EH (cell line): ENCODE measurements at regions not wholly inside any gene's neighbourhood (a gene's known extent, or its start where the extent isn't known, plus 50 kb on each side); places are given as distances from the start of the nearest gene placed in this dataset.

Experiments used
- DNase-seq: peaks from one replicate; pipeline ENCODE4 v3.0.0-alpha.2; 2015; ENCODE audit warnings: low read depth

GRCh38 chr12:19572920-19573558 lies 133.7 kb downstream of the AEBP2 start:
- peak; percentile 81 for DNase-seq

- DNase-seq = no peak
Observed at GRCh38 chr12:19573866-19574265, 134.6 kb downstream of the AEBP2 start.

GRCh38 chr12:19574601-19575000 lies 135.3 kb downstream of the AEBP2 start:
- peak; percentile 20 for DNase-seq

- peak; percentile 95 for DNase-seq
Observed at GRCh38 chr12:19575337-19576243, 136.3 kb downstream of the AEBP2 start.

DNA sequence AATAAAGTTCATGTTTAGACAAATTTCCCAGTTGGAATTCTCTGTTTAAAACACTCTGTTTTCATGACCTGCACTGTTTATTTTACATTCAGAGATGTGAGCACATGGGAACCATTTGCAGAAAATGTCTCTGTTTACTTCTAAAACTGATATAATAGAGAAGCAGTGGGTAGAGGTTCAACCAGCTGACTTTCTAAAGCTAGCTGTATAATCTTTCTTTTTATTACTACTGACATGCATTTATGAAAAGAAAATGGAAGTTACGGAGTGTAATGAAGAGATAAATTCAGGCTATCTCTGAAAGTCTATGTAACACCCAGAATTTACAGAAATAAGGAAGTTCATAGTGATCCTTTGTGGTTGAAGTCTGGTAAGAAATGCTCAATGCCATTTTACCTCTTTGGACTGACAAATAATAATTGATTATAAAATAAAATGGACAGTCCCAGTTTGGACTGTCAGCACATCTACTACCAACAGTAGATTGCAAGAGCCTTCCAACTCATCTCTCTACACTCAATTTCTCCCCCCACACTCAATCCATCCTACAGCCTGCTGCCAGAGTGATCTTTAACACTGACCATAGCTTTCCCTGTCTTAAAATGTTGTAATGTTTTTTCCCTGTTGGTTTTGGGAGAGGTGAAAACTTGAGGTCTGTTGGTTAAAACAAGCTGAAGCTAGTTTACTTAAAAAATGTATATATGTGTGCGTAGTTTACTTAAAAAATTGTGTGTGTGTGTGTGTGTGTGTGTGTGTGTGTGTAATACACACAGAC lies 137.4 kb downstream of the AEBP2 start:
- peak; percentile 73 for DNase-seq

DNA sequence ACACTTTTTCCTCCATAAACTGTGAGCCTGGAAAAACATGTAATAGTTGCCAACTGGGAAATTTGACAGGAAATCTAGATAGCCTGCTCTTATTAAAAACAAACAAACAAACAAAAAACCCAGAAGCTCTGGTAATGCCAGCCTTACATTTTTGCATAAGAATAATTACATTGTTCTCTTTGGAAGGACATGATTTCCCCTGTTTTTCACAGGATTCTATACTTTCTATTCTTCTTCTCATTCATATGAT lies 137.9 kb downstream of the AEBP2 start:
- no peak for DNase-seq

- DNase-seq = no peak
Observed at GRCh38 chr12:19584732-19585131, 145.4 kb downstream of the AEBP2 start.

DNA sequence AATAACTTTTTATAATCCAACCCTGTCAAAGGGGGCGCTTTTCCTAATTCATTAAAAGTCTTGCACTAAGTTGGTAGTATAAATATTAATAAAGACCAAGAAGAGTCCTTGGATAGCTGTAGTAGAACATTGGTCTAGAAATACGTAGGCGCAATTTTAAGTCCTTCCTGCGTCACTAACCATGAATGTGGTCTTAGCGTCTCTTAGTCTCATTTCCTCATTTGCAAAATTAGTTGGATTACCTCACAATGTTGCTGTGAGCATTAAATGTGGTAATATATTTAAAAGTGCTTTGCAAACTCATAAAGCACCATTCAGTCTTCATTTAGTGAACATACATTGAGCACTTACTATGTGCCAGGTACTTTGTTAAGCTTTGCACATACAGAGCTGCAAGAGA lies 149.7 kb downstream of the AEBP2 start:
- no peak for DNase-seq

GRCh38 chr12:19591951-19592350 lies 152.7 kb downstream of the AEBP2 start:
- DNase-seq = no peak

GRCh38 chr12:19596434-19597166 lies 157.3 kb downstream of the AEBP2 start:
- peak; percentile 24 for DNase-seq

GRCh38 chr12:19597167-19598026 lies 158.1 kb downstream of the AEBP2 start:
- no peak for DNase-seq

GRCh38 chr12:19605720-19606119 lies 166.4 kb downstream of the AEBP2 start:
- DNase-seq = no peak

DNA sequence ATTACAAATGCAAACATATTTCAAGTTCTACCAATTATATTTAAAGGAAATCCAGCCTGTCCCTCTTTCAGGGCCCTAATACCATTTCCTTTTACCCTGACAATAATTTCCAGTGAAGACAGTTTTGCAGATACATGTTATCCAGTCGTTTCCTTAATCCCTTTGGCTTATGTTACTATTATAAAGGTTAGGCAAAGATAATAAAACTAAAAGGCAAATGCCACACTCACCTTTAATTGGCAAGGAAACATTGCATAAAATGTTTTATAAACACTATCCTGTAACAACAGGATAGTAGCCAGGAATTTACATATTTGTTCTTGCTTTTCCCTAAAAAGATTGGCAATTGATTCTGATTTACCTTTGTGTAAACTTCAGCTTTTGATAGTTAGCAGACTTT lies 168.7 kb downstream of the AEBP2 start:
- no peak for DNase-seq

GRCh38 chr12:19613051-19613535 lies 173.8 kb downstream of the AEBP2 start:
- DNase-seq = no peak

DNA sequence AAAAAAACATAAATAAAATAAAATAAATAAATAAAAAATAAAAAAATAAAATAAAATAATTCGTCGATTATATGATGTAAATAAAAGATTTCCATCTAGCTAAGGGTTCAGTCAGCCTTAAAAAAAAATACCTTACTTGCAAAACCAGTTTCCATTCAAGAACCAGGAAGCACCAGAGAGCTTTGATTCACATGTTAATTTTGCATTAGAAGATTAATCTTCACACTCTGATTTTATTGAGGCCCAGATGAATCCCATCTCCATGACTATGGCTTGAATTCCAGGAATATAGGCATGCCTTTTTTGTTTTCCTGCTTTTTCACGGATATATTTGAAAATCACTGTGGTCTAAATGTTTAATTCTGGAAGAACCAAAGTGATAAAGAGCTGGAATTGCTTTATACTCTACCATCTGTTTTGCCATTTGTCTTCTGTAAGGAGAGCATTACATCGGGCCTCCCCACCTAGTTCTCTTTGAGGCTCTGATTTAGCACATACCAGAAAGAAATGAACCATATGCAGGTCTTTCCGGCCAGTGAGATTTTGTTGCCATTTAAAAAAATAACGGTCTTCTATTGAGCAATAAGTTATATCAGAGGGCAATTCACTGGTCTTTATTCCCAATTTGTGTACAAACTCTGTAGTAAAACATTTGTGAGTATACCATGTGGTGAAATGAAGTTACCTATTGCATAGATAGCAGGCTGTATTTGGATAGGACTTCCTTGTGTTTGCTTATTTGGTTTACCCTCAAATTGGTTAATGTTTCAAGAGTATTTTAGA lies 175.5 kb downstream of the AEBP2 start:
- no peak for DNase-seq

DNA sequence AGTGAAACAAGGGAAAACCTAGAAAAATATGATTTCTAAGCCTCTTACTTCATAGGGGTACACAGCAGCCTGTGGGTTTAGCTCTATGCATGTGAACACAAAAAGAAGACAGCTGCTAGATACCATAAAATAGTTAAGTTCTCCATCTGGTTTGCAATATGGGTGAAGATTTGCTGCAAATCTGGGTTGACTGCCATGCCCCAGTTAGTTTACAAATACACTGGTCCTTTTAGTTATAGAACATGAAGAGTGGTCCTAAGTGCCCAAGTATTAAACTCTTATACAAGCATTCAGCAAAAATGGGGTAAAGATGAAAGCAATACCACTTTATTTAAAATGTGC lies 176.1 kb downstream of the AEBP2 start:
- no peak for DNase-seq

DNA sequence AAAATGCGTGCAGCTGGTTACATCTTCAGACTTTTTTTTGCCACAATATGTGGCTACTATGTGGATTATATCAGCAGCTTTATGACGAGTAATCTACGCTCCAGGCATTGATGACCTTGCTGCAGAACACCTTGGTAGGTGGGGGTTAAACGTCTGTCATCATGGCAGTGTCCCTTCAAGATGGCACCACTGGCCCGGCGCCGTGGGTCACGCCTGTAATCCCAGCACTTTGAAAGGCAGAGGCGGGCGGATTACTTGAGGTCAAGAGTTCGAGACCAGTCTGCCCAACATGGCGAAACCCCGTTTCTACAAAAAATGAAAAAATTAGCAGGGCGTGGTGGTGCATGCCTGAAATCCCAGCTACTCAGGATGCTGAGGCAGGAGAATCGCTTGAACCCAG lies 177.5 kb downstream of the AEBP2 start:
- DNase-seq = no peak

GRCh38 chr12:19620222-19620621 lies 180.9 kb downstream of the AEBP2 start:
- no peak for DNase-seq

- DNase-seq = no peak
Observed at GRCh38 chr12:19623751-19624399, 184.6 kb downstream of the AEBP2 start.

- DNase-seq = peak; percentile 59
Observed at GRCh38 chr12:19624491-19624890, 185.2 kb downstream of the AEBP2 start.
